ENCODE measurements at regions not wholly inside any gene's neighbourhood (a gene's known extent, or its start where the extent isn't known, plus 50 kb on each side); places are given as distances from the start of the nearest gene placed in this dataset.

DNA sequence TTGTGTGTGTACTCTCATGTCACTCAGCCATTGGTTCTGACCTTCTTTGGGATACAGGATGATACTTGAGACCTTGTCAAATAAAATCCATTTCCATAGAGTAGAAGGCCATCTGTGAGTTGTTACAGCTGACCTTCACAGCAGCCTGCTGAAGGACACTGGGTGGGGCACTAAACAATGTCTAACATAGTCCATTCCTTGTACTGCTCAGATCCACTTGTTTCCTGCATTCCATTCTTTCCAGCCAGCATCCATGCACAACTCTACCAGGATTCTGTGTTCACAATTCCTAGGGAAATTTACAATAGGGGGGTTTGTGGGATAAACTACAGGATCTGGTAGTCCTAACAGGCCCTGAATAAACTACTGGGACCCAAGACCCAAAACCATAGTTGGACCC lies 286.4 kb downstream of the RASEF start:
- TF ChIP-seq, protein P1, sequence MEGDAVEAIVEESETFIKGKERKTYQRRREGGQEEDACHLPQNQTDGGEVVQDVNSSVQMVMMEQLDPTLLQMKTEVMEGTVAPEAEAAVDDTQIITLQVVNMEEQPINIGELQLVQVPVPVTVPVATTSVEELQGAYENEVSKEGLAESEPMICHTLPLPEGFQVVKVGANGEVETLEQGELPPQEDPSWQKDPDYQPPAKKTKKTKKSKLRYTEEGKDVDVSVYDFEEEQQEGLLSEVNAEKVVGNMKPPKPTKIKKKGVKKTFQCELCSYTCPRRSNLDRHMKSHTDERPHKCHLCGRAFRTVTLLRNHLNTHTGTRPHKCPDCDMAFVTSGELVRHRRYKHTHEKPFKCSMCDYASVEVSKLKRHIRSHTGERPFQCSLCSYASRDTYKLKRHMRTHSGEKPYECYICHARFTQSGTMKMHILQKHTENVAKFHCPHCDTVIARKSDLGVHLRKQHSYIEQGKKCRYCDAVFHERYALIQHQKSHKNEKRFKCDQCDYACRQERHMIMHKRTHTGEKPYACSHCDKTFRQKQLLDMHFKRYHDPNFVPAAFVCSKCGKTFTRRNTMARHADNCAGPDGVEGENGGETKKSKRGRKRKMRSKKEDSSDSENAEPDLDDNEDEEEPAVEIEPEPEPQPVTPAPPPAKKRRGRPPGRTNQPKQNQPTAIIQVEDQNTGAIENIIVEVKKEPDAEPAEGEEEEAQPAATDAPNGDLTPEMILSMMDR (IDR thresholded peaks at IDR 0.05; ENCODE audit: insufficient read depth, low read length, poor library complexity, severe bottlenecking): no peak
- TF ChIP-seq EZH2phosphoT487 (conservative IDR thresholded peaks at IDR 0.05; ENCODE audit: low read length): no peak
